Lower lobe of right lung (tissue), 2 donors: ENCODE measurements at regions not wholly inside any gene's neighbourhood (a gene's known extent, or its start where the extent isn't known, plus 50 kb on each side); places are given as distances from the start of the nearest gene placed in this dataset.

ENCODE experiments used
- ATAC-seq, 2 donors: fragments of 200-7000 bp; cut with Tn5 transposase; one replicate each; pipeline ENCODE4 v1.9.1; 2020 to 2022; ENCODE audit warnings: mild to moderate bottlenecking in 2 of 2, moderate library complexity in 2 of 2
- DNase-seq: peaks from one replicate; pipeline ENCODE4 v3.0.0-alpha.2; 2020
- H3K27ac ChIP-seq: fragments of 200-600 bp; one replicate; pipeline ENCODE4 v1.8.0; 2022
- H3K27me3 ChIP-seq: fragments of 200-600 bp; one replicate; pipeline ENCODE4 v1.8.0; 2022; ENCODE audit warnings: low read depth
- H3K36me3 ChIP-seq: fragments of 200-600 bp; one replicate; pipeline ENCODE4 v1.8.0; 2022; ENCODE audit warnings: mild to moderate bottlenecking
- H3K4me1 ChIP-seq: fragments of 200-600 bp; one replicate; pipeline ENCODE4 v1.8.0; 2022
- H3K4me3 ChIP-seq: fragments of 200-600 bp; one replicate; pipeline ENCODE4 v1.8.0; 2022; ENCODE audit warnings: mild to moderate bottlenecking
- H3K9me3 ChIP-seq: fragments of 200-600 bp; one replicate; pipeline ENCODE4 v1.8.0; 2022
- CTCF ChIP-seq: fragments of 200-600 bp; IDR thresholded peaks from one replicate; pipeline ENCODE4 v1.8.0; 2022; ENCODE audit warnings: antibody characterized with exemption, mild to moderate bottlenecking
- intact Hi-C: fragments of 100-400 bp; cut with DNase I; formaldehyde crosslinking; loops from one replicate; pipeline ENCODE4 v1.11.0; 2022
- donor health status: DM: no; HTN: yes; CAD: no; lungs with severe emphysema.

- no peak overlapping the region for H3K4me3 ChIP-seq
- intact Hi-C loops = no loop called here
- no peaks in the 10 kb centered on the region for H3K27me3 ChIP-seq
- H3K27ac ChIP-seq = no peak overlapping the region
- ATAC-seq (no peak), DNase-seq (no peak)
- TF ChIP-seq CTCF = no peak
- no peaks in the 10 kb centered on the region for H3K36me3 ChIP-seq
- no peaks in the 10 kb centered on the region for H3K9me3 ChIP-seq
- H3K4me1 ChIP-seq = no peaks in the 10 kb centered on the region
Measured at GRCh38 chr4:115670930-115671329, 557.5 kb upstream of the NDST4 start.

- Histone ChIP-seq H3K27me3 (no peaks in the 10 kb centered on the region), H3K4me1 (no peaks in the 10 kb centered on the region), H3K9me3 (no peaks in the 10 kb centered on the region), H3K36me3 (no peaks in the 10 kb centered on the region), H3K4me3 (no peak overlapping the region), H3K27ac (no peak overlapping the region)
- TF ChIP-seq CTCF = no peak
- ATAC-seq (no peak), DNase-seq (no peak)
- intact Hi-C loops = no loop called here
Measured at GRCh38 chr4:115668396-115668795, 555.0 kb upstream of the NDST4 start.

GRCh38 chr4:115664285-115664684, 550.9 kb upstream of the NDST4 start:
- intact Hi-C loops = no loop called here
- Histone ChIP-seq H3K4me3 (no peak overlapping the region), H3K4me1 (no peaks in the 10 kb centered on the region), H3K27ac (no peak overlapping the region), H3K9me3 (no peaks in the 10 kb centered on the region), H3K27me3 (no peaks in the 10 kb centered on the region), H3K36me3 (no peaks in the 10 kb centered on the region)
- ATAC-seq (no peak), DNase-seq (no peak)
- no peak for TF ChIP-seq CTCF

GRCh38 chr4:115660465-115660864, 547.0 kb upstream of the NDST4 start:
- ATAC-seq = no peak
- intact Hi-C loops = no loop called here
- Histone ChIP-seq H3K36me3 (no peaks in the 10 kb centered on the region), H3K27me3 (no peaks in the 10 kb centered on the region), H3K9me3 (no peaks in the 10 kb centered on the region), H3K27ac (no peak overlapping the region), H3K4me3 (no peak overlapping the region), H3K4me1 (no peaks in the 10 kb centered on the region)
- TF ChIP-seq CTCF = no peak
- no peak for DNase-seq

GRCh38 chr4:115657991-115658650, 544.7 kb upstream of the NDST4 start:
- no peak for TF ChIP-seq CTCF

GRCh38 chr4:115655626-115656025, 542.2 kb upstream of the NDST4 start:
- no peak overlapping the region for H3K27ac ChIP-seq
- H3K27me3 ChIP-seq = no peaks in the 10 kb centered on the region
- H3K36me3 ChIP-seq = no peaks in the 10 kb centered on the region
- H3K9me3 ChIP-seq = no peaks in the 10 kb centered on the region
- ATAC-seq (no peak), DNase-seq (no peak)
- H3K4me3 ChIP-seq = no peak overlapping the region
- H3K4me1 ChIP-seq = no peaks in the 10 kb centered on the region
- intact Hi-C loops = no loop called here
- TF ChIP-seq CTCF = no peak

More at GRCh38 chr4:115657991-115658650, 544.7 kb upstream of the NDST4 start:
- H3K4me1 ChIP-seq = no peaks in the 10 kb centered on the region
- H3K36me3 ChIP-seq = no peaks in the 10 kb centered on the region
- no peak overlapping the region for H3K4me3 ChIP-seq
- intact Hi-C loops = no loop called here
- no peak for ATAC-seq
- H3K27me3 ChIP-seq = no peaks in the 10 kb centered on the region
- H3K9me3 ChIP-seq = no peaks in the 10 kb centered on the region
- H3K27ac ChIP-seq = no peak overlapping the region
- no peak for DNase-seq
